ENCODE measurements at regions not wholly inside any gene's neighbourhood (a gene's known extent, or its start where the extent isn't known, plus 50 kb on each side); places are given as distances from the start of the nearest gene placed in this dataset.

DNA sequence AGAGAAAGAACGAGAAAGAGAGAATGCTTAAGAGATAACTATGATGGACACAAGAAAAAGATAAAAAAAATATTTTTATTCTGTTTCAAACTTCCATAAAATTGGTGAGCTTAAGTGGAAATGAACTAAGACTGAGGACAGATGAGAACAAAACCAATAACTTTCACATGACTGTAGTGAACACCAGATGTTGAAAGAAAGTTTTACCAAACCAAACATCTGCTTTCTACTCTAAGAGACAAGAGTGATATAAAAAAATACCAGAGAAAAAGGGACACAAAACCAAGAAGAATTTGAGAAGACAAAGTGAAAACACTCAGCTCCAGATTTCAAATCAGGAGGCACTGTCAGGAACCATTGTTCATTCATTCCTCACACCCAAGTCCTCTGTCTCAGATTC is 147.9 kb downstream of the IMPG2 start:
- TF ChIP-seq, protein P1, sequence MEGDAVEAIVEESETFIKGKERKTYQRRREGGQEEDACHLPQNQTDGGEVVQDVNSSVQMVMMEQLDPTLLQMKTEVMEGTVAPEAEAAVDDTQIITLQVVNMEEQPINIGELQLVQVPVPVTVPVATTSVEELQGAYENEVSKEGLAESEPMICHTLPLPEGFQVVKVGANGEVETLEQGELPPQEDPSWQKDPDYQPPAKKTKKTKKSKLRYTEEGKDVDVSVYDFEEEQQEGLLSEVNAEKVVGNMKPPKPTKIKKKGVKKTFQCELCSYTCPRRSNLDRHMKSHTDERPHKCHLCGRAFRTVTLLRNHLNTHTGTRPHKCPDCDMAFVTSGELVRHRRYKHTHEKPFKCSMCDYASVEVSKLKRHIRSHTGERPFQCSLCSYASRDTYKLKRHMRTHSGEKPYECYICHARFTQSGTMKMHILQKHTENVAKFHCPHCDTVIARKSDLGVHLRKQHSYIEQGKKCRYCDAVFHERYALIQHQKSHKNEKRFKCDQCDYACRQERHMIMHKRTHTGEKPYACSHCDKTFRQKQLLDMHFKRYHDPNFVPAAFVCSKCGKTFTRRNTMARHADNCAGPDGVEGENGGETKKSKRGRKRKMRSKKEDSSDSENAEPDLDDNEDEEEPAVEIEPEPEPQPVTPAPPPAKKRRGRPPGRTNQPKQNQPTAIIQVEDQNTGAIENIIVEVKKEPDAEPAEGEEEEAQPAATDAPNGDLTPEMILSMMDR (conservative IDR thresholded peaks at IDR 0.05) = no peak
- H3K27ac ChIP-seq = no peak overlapping the region

DNA sequence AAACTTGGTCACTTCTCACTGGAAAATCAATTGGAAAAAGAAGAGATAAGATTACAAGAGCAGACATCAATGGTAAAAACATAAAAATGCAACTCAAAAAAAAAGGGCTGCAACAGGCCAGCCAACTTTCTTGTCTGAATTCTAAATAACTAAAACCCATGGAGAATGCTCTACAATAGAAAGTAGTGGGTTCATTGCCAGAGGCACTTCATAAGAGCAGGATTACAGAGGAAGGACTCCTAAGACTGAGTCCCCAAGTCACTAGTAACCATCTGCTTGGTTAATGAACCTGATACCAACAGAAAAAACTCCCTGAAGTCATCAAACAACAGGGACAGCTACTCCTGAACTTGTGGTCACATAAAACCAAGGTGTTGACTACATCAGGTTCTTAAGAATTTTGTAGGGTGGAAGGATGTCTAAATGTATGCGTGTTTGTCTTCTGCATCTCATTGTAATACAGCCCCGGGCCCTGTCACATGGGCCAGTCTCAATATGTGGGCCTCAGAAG is 148.6 kb downstream of the IMPG2 start:
- TF ChIP-seq, protein P1 (conservative IDR thresholded peaks at IDR 0.05) = no peak
- no peak overlapping the region for H3K27ac ChIP-seq

DNA sequence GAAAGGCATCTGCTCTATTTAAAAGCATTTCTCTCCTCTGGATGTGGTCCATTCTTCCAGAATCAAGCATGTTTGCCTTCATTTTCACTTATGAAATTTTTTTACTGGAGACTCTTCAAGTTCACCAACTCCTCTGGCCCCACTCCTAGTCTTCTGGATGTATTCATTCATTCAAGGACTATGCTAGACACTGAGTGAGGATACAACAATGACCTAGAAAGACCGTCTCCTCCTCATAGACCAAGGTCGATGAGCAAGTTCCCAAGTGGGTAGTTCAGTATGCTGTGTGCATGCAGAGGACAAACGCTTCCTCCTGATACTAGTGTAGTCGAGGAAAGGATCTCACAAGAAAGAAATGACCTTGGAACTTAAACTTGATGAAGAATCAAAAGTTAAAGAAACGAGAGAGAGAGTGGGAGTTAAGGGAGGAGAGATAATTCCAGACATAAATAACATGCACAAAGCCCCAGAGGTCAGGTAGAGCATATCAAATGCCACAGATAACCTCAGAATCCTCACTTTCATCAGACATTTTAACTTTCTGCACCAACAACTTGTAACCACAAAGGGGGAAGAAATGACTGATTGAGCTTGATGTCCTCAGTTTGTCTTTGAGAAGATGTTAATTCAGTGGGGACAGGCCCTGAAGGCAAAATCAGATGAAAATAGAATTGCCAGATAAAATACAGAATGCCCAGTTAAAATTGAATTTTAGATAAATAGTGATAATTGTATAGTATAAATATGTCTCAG is 149.4 kb downstream of the IMPG2 start:
- H3K27ac ChIP-seq = no peak overlapping the region
- TF ChIP-seq, protein P1 (conservative IDR thresholded peaks at IDR 0.05) = no peak

DNA sequence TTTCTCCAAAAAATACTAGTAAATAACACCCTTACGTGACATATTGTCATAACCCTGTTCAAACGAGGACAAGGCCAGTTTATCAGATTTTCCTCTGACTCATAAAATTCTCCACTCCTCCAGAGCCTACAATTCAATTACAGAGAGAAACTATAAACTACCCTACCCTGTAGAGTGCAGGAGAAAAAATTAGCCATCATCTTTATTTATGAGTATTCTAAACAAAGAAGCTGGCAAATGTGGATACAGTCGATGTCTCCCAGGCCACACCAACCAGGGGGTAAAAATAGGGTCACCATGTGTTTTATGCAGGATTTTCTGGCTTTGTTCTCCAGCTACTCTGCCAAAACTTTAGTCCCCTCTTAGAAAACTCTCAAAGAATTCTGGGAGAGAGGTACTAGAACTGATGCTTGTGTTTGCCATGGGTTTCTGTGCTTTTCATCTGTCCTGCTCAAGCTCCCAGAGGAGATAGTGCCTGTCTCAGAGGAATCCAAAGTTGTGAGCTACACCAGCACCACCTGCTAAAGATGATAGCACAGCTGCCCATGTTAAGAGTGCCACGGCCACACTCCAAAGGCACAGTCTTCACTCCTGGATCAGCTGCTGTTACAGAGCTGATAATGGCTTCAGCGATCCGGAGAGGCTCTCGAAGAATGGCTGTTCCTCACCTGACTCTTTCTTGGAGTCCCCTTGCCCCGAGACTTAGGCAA is 150.2 kb downstream of the IMPG2 start:
- TF ChIP-seq, protein P1 (conservative IDR thresholded peaks at IDR 0.05) = no peak
- H3K27ac ChIP-seq = no peak overlapping the region

DNA sequence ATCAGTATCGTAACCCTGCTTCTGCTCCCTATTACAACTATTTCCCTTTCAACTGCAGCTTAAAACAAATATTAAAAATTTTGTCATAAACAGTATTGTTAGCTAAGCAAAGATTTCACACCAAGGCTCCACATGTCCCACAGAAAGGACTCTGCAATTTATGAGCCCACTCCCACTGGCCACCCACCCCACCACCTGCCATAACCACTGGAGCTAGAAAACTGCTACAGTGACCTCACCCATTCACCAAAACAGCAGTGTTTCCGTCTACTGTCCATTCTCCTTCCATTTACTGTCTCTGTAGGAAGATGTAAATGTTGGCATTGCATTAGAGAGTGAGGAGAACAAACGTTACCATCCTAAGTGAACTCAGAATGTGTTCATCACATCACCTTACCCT is 150.9 kb downstream of the IMPG2 start:
- TF ChIP-seq, protein P1 (conservative IDR thresholded peaks at IDR 0.05) = no peak
- H3K27ac ChIP-seq = no peak overlapping the region

DNA sequence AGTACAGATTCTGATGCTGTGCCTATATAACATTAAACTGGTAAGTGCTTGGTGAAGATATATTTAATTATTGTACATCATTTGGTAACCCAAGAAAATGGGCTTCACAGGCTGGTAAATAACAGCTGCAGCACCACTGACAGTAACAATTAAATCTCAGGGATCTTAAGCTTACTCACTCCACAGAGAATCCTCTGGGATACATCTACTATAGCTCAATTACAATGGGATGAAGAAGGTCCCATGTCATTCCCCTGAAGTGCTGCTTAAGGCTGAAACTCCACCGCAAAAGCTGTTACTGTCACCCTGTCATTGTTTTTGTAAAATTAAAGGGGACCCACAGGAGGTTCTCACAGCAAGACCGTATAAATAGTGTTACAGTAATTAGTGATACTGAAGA is 153.0 kb downstream of the IMPG2 start:
- TF ChIP-seq, protein P1 (conservative IDR thresholded peaks at IDR 0.05) = no peak
- no peak overlapping the region for H3K27ac ChIP-seq

DNA sequence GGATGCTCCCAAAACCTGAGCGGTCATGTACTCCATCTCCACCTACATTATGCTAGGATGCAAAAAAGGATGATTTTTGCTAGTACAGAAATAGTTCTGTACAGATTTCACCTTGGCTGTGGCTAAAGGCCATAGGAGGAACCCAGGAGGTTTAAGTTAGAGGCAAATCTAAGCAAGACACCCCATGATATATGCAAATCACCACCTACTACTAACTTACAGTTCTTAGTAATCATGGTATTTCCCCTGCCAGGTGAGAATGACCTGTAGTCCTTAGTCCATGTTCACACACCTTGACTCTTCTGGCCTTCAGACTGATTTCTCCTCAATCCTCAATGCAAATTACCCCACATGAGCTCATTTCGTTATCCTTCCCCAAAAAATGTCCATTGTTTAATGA is 154.2 kb downstream of the IMPG2 start:
- TF ChIP-seq, protein P1 (conservative IDR thresholded peaks at IDR 0.05) = no peak
- no peak overlapping the region for H3K27ac ChIP-seq

Measured in VCaP (cell line).